Stimulated activated CD4-positive, alpha-beta T cell treated with anti-CD3 and anti-CD28 coated beads, Interleukin-2, amount 100 ng/mL, for 48 hours (primary cell): ENCODE measurements at regions not wholly inside any gene's neighbourhood (a gene's known extent, or its start where the extent isn't known, plus 50 kb on each side); places are given as distances from the start of the nearest gene placed in this dataset.
A peak's percentile ranks its signal among the peaks of the same experiment; 100 is the strongest.

Source experiments
- DNase-seq, 2 donors: peaks; one replicate each; pipeline ENCODE4 v3.0.0-alpha.2; 2020

GRCh38 chr13:73782450-73783449 lies 351.5 kb downstream of the KLF12 start:
- DNase-seq: no peak

GRCh38 chr13:73781384-73781783 lies 352.8 kb downstream of the KLF12 start:
- DNase-seq: no peak

GRCh38 chr13:73779881-73780280 lies 354.3 kb downstream of the KLF12 start:
- no peak for DNase-seq

- DNase-seq: no peak
Measured at GRCh38 chr13:73778242-73778864, 355.9 kb downstream of the KLF12 start.

- DNase-seq: no peak
Measured at GRCh38 chr13:73777134-73777533, 357.1 kb downstream of the KLF12 start.

GRCh38 chr13:73776151-73776785 lies 357.9 kb downstream of the KLF12 start:
- DNase-seq: no peak

- no peak for DNase-seq
Measured at GRCh38 chr13:73773168-73773549, 361.0 kb downstream of the KLF12 start.

GRCh38 chr13:73772449-73773167 lies 361.6 kb downstream of the KLF12 start:
- no peak for DNase-seq

GRCh38 chr13:73767747-73768315 lies 366.4 kb downstream of the KLF12 start:
- DNase-seq: peak in 1 of 2 donors; percentile 16

GRCh38 chr13:73767191-73767741 lies 366.9 kb downstream of the KLF12 start:
- DNase-seq: no peak

- DNase-seq: peak; percentile 41
Measured at GRCh38 chr13:73765651-73766384, 368.4 kb downstream of the KLF12 start.

GRCh38 chr13:73759434-73759833 lies 374.8 kb downstream of the KLF12 start:
- DNase-seq: no peak

- no peak for DNase-seq
Measured at GRCh38 chr13:73757481-73758233, 376.5 kb downstream of the KLF12 start.

- peak in 1 of 2 donors; percentile 28 for DNase-seq
Measured at GRCh38 chr13:73754727-73755292, 379.4 kb downstream of the KLF12 start.

- DNase-seq: no peak
Measured at GRCh38 chr13:73754241-73754640, 380.0 kb downstream of the KLF12 start.

GRCh38 chr13:73751290-73751689 lies 382.9 kb downstream of the KLF12 start:
- no peak for DNase-seq

GRCh38 chr13:73748404-73748803 lies 385.8 kb downstream of the KLF12 start:
- no peak for DNase-seq

- no peak for DNase-seq
Measured at GRCh38 chr13:73745190-73745589, 389.0 kb downstream of the KLF12 start.

GRCh38 chr13:73742982-73743381 lies 391.2 kb downstream of the KLF12 start:
- no peak for DNase-seq

- no peak for DNase-seq
Measured at GRCh38 chr13:73741742-73742141, 392.5 kb downstream of the KLF12 start.
